ENCODE measurements at regions not wholly inside any gene's neighbourhood (a gene's known extent, or its start where the extent isn't known, plus 50 kb on each side); places are given as distances from the start of the nearest gene placed in this dataset.

DNA sequence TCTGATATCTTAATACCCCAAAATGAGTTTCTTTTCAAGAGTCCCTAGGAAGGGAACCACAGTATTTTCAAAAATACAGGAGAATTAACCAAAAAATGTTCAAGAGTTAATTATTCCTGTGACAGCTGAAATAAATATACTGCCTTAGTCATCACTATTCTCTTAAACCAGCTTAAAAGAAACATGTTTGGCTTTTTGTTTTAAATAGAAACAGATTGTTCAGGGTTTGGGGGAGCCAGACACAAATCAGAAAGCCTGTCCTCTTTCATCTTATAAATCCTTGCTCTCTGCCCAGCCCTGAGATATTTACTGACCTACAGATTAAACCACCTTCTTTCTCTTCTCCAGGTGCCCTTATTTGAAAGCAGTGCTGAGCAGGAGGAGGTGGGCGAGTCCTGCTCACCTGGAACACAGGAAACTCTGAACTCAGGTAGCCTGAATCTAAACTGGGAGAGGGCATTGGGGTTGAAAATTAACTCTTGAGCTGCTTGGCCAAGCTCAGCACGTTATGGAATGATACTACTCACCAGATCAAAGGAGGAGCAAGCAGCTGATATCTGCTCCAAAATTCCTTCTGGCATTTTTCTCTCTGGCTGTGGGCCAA is 84.1 kb upstream of the SPRED1 start:
- DNase-seq (ENCODE audit: low read depth): no peak

DNA sequence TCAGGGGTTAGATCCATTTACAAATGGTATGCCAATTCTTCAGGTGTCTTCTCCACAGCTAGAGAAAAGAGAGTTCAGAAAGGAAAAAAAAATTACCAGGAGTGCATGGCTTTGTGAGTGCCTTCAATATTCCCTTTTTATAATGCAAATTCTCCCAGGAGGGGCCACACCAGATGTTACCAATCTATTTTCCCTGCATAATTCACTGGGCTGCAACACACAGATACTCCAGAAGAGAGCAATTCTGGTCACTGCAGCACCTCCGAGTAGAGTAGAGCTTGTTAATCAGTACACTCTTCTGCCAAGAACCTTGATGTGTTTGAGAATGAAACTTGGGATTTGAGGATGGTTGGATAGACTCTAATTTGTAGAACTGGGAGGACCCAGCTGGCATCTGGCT is 80.7 kb upstream of the SPRED1 start:
- DNase-seq (ENCODE audit: low read depth): no peak

DNA sequence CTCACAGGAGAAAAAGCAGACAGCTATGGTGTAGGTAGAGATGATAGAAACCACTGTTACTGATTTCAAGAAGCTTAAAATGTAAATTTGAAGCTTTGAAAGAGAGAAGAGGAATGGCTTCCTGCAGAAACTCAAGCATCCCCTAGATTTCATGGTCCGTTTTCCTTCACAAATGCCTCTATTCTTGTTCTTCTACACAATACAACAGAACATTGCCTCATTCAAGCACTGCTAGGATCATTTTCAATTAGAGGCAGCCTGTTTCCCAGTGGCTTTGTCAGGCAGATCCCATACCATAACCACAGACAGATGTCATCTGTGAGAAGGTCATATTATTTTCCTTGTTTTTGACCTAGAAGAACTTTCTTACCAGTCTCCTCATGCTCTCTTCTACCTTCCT is 77.9 kb upstream of the SPRED1 start:
- DNase-seq (ENCODE audit: low read depth): no peak

DNA sequence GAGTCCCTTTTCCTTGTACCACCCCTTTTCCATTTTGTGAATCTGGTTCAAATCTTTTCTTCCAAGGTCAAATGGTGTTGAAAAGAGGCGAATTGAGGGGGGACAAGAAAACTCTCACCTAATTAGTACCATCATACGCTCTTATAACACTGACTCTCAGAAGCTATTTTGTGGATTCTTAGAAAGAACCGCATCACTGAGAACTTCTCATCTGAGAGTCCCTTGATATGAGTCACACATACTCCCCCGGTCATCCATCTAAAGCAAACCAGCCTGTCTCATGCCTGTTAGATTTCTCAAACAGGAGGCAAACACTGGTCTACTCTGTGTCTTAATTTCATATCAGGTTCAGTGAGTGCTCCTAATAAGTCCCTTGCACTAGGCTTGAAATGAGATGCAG is 76.5 kb upstream of the SPRED1 start:
- peak; percentile 76 for DNase-seq (ENCODE audit: low read depth)

DNA sequence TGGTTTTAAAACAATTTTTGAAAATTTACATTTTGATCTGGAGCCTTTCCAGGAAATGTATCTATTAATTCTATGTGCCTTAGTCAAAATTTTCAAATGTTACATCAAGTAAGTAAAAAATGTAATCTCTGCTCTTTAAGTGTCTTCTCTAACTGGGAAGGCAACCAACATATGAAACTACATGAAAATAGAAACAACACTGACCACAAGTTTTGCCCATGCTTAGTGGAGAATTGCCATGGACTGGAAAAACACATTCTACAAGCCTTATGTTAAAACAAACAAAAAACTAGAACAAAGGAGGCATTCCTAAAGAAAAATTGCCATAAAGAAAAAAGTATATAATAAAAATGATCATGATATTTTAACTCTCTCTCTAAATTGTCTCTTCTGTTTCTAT is 75.9 kb upstream of the SPRED1 start:
- DNase-seq (ENCODE audit: low read depth): no peak

DNA sequence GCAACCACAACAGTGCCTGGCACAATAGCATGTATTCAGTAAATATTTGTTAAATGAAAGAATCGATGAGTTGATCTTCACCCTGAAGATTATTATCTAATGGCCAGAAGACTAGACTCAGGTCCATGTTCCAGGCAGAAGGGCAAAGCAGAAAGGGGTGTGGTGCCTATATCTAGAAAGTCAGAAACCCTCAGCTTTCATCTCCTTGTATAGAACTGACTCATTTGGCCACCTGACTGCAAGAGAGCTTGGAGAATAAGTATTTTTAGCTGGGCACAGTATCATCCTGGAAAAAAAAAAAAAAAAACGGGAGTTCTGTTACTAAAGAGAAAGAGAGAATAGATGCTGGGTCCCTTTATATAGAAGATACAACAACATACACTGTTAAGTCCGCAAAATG is 69.7 kb upstream of the SPRED1 start:
- peak; percentile 57 for DNase-seq (ENCODE audit: low read depth)

DNA sequence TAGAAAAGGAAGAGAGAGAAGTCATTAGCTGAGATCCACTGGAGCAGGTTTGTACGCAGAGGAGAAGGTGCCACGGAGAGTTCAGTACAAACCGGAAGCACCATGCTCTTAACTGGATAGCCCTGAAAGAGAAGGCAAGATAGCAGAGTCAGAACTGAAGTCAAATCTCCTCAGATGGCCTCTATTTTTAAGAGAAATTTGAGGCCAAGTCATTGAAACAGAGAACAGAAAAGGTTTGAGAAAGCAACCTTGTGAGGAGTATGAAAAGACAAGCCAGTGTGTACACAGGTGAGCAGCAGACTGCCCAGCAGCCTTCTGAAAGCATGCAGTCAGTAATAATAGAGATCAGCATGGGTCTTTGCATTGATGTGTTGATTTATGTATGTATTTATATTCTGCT is 66.1 kb upstream of the SPRED1 start:
- DNase-seq (ENCODE audit: low read depth): no peak

DNA sequence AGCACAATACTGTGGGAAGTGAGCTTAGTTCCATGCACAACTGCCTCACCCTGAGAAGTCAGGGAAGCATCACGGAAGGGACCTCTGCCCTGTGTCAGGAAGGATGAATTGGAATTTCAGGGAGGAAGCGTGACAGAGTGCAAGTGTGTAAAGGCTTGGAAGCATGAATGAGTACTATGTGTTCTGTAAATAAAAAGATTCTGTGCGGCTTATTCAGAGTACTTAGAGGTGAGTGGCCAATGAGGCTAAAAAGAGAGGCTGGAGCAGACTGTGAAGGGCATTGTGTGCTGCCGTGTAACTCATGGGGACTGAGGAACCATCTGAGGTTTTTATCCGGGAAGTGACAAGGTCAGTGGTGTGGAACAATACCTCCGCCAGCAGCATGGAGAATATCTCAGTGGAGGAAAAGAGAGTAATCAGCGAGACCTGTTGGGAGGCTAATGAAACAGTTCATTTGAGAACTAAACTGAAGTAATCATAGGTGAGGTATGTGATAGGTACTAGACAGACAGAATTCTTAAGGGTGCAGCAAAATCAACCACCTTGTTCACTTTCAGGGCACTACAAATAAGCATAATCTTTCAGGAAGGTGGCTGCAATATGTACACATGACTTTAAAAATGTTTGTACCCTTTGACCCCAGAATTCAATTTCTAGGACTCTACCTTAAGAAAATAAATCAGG is 64.9 kb upstream of the SPRED1 start:
- DNase-seq (ENCODE audit: low read depth): no peak

DNA sequence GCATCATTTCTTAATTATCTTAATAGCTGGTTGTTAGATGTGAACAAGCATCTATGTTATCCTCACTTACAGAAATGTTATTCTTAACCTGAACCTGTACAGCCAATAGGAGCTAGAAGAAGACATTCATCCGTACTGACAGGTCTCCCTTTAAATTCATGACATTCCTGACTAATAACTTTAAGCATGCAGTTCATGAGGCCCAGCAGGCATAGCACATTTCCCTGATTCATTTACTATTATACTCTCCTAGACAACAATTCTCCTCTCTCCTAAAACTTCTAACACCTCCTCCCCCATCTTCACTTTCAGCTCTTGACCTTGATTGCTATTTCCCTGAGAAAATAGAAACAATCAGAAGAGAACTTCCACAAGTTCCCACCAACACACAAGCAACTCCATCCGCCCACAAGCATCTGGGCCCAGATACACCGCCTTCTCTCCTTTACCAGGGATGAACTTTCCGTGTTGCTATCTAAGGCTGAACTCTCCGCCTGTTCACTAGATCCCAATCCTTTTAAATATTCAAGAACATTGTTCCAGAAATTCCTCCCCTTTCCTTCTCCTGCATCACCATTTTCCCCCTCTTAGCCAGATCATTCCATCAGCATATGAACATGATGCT is 62.9 kb upstream of the SPRED1 start:
- DNase-seq (ENCODE audit: low read depth): no peak

DNA sequence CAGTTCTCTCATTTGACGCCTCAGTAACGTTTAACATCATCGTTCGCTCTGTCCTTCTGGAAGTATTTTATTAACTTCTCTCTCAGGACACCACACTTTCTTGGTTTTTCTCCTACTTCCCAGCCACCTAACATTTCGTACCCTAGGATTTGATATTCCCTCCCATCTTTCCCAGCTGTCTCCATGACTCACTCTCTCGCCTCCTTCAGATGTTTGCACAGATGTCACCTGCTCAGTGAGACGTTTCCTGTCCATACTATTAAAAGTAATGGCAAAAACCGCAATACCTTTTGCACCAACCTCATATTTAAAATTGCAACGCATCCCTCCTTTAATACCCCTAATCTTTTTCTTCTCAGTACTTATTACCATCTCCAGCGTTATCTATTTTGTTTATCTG is 62.1 kb upstream of the SPRED1 start:
- DNase-seq (ENCODE audit: low read depth): peak; percentile 45

DNA sequence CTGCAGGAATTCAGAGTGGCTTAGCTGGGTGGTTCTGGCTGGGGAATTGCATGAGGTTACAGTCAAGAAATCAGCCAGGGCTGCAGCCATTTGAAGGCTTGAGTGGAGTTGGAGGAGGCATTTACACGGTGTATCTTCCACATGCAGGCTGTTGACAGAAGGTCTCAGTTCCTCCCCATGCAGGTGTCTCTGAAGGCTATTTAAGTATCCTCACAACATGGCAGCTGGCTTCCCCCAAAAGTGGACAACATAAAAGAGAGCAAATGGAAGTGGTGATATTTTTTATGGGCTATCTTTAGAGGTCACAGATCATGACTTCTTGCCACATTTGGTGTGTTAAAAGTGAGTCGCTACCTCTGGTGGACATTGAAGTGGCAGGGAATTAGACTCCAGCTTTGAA is 60.1 kb upstream of the SPRED1 start:
- peak; percentile 46 for DNase-seq (ENCODE audit: low read depth)

DNA sequence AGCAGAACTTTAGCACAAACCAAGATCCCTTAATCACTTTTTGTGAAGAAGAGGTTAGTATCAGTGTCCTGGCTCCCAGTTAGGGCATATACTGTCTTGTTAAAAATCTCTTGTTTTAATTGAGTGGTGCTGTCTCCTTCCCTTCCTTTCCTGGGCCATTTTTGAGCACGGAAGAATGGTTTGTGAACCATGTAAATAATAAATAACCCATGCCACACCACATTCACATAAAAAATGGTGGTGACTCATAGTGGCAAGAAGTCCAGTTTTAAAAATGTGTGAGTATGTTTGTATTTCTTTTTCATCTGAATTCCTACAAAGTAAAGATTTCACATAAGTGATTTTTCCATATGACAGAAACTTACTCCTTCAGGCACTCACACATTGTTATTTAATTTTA is 59.1 kb upstream of the SPRED1 start:
- DNase-seq (ENCODE audit: low read depth): no peak

DNA sequence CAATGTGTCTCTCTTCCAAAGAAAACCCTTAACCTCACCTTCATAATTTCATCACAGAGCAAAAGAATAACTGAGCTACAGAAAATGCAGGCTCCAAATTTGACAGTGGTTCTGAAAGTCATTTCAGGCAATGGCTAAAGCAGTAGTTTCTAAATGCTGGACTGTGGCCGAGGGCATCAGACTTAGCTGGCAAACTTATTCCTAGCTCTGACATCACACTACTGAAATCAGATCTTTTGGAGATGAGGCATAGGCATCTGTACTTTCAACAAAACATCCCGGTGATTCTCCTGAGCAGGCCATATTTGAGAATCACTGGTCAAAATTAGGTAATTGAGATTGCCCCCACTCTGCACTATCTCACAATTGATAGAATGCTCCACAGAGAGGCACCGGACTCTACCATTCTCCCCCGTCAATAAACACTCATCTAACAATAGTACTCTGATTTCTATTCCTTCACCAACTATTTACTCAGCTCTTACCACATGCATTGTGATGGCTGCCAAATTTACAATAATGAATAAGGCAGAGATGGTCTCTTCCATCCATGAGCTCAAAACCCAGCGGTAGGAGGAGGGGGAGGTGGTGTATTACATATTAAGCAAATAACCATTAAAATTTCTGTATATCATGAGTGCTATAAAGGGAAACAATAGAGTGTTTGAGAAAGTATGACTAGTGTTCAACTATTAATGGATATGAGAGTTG is 57.3 kb upstream of the SPRED1 start:
- peak; percentile 70 for DNase-seq (ENCODE audit: low read depth)

DNA sequence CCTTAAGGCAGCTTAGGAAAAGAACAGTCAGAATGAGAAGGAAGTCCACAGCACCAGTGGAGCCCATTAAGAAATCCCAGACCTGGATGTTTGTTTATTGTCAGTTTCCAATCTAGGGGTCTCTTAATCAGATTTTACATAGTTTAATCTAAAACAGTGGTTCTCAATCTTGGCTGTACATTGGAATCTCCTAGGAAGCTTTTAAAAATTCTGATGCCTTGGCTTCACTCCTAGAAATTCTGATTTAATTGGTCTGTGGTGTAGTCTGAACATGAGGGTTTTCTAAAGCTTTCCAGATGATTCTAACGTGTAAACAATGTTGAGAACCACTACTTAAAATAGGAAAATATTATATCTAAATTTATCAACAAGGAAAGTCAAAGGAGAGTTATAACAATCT is 56.6 kb upstream of the SPRED1 start:
- DNase-seq (ENCODE audit: low read depth): no peak

DNA sequence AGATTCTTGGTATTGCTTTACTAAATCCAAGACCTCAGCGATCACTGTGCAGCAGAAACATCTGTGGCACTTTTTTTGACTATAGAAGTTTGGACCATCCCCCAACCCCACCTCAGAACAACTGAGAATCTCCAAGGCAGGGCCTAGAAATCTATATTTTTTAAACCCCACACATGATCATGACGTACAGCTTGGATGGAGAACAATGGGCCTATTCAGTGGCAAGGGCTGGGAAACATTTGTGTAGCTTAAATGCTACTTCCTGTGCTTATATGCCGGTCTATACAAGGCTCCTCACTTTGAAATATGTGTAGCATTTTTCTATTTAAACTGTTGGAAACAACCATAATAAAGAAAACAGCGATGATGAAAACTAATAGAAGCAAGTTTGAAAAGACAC is 55.1 kb upstream of the SPRED1 start:
- no peak for DNase-seq (ENCODE audit: low read depth)

DNA sequence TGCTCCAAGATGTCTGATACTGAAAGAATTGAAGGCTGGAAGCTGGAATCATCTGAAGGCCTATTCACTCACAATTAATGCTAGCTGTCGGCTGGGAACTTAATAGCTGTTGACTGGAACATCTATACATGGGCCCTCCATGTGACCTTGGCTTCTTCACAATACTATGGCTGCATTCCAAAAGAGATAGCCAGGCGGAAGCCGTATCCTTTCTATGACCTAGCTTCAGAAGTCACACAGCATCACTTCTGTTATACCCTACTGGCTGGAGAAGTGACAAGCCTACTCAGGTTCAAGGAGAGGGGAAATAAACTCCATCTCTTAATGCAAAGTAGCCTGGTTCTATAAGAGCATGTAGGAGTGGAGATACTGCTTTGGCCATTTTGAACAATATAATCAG is 50.9 kb upstream of the SPRED1 start:
- no peak for DNase-seq (ENCODE audit: low read depth)

DNA sequence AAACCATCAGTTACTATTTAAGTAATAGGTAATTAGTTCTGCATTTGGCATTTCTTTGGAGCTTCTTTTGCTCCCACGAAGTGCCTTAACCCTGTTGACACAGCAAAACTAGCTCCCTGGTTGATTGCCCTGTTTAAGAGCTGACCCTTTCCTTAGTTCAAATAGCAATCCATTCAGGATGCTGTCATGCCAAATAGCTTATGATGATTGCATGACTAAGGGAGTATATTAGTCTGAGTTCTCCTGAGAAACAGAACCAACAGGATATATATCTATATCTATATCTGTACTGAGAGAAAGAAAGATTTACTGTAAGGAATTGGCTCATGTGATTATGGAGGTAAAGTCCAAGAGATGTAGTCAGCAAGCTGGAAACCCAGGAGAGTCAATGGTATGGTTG is 50.3 kb upstream of the SPRED1 start:
- DNase-seq (ENCODE audit: low read depth): no peak

Data from myocyte (in vitro differentiated cells).